Body of pancreas (tissue), 4 donors: ENCODE measurements at regions not wholly inside any gene's neighbourhood (a gene's known extent, or its start where the extent isn't known, plus 50 kb on each side); places are given as distances from the start of the nearest gene placed in this dataset.

Experiments used
- ATAC-seq: fragments of 150-250 bp; one replicate; pipeline ENCODE4 v1.9.1; 2016
- DNase-seq, 4 donors: peaks; one replicate each; pipeline ENCODE4 v3.0.0-alpha.2; 2019
- H3K27ac ChIP-seq, 4 donors: fragments of 200-600 bp; sonication (generic); 1 replicate in 3 of 4; 2 replicates in 1 of 4; pipeline versions ENCODE4 v1.5.1 to v1.6.1; 2016 to 2019; ENCODE audit warnings: mild to moderate bottlenecking in 1 of 4, mixed read lengths in 1 of 4, moderate library complexity in 1 of 4
- H3K27me3 ChIP-seq, 2 donors: fragments of 200-600 bp; sonication (generic); one replicate each; pipeline ENCODE4 v1.6.0; 2016; ENCODE audit warnings: mild to moderate bottlenecking in 1 of 2
- H3K36me3 ChIP-seq, 2 donors: fragments of 200-600 bp; sonication (generic); replicated peaks in 1 of 2; 2 replicates each; pipeline ENCODE4 v1.5.1; 2016; ENCODE audit warnings: low read depth in 2 of 2; ENCODE audit not compliant: insufficient read depth in 1 of 2
- H3K4me1 ChIP-seq: fragments of 200-600 bp; sonication (generic); one replicate; pipeline ENCODE4 v1.6.0; 2016
- H3K4me3 ChIP-seq, 2 donors: fragments of 200-600 bp; sonication (generic); 1 replicate in 1 of 2; 2 replicates in 1 of 2; pipeline ENCODE4 v1.5.1; 2016 to 2019
- H3K9me3 ChIP-seq, 3 donors: fragments of 200-600 bp; sonication (generic); 1 replicate in 2 of 3; 2 replicates in 1 of 3; pipeline ENCODE4 v1.5.1; 2016
- CTCF ChIP-seq, 7 experiments: fragments of 450-650 bp in 4 of 7; fragments of 200-600 bp in 3 of 7; sonication (generic) in 3 of 7; IDR thresholded peaks; one replicate each; pipeline ENCODE4 v1.5.1; 2016 to 2019; ENCODE audit warnings: antibody characterized with exemption in 7 of 7
- POLR2A ChIP-seq, 3 donors: fragments of 450-650 bp; IDR thresholded peaks; one replicate each; pipeline ENCODE4 v1.6.1; 2016; ENCODE audit warnings: antibody characterized with exemption in 3 of 3, mild to moderate bottlenecking in 2 of 3
- WGBS, 2 donors: methylation state at CpG; one replicate each; pipeline ENCODE4 v1.1.5; 2017; 5-methylcytosine and 5-hydroxymethylcytosine counted together
- intact Hi-C: fragments of 100-400 bp; cut with DNase I; formaldehyde crosslinking; loops from one replicate; pipeline ENCODE4 v1.15.1; 2023

- no peaks in the 10 kb centered on the region for H3K4me1 ChIP-seq
- no peak for TF ChIP-seq CTCF (IDR thresholded peaks at IDR 0.05)
- DNase-seq (no peak), ATAC-seq (no peak)
- H3K4me3 ChIP-seq, result no peak overlapping the region
- 93 to 96% methylated on average over 27 to 32 of the region's 32 CpGs for WGBS, 2 donors
- H3K36me3 ChIP-seq, result no peaks in the 10 kb centered on the region
- intact Hi-C loops, result loop anchor here (5.0 kb wide), 1 partner anchor 673 kb away; no protein-coding TSS in a partner anchor
- H3K27me3 ChIP-seq, result no peaks in the 10 kb centered on the region
- H3K9me3 ChIP-seq, result no peaks in the 10 kb centered on the region
- no peak overlapping the region for H3K27ac ChIP-seq
Measured at GRCh38 chr7:156470399-156471320, 169.9 kb upstream of the RNF32 start.

- DNase-seq, result no peak
- Histone ChIP-seq H3K27ac (no peak overlapping the region), H3K27me3 (no peaks in the 10 kb centered on the region), H3K36me3 (no peaks in the 10 kb centered on the region), H3K4me1 (no peaks in the 10 kb centered on the region), H3K9me3 (no peaks in the 10 kb centered on the region), H3K4me3 (no peak overlapping the region)
- intact Hi-C loops, result no loop called here
- no peak for TF ChIP-seq POLR2A (IDR thresholded peaks at IDR 0.05)
- no peak for TF ChIP-seq CTCF (IDR thresholded peaks at IDR 0.05)
- 60 to 77% methylated on average over 11 of the region's 11 CpGs for WGBS, 2 donors
- ATAC-seq, result no peak
Measured at GRCh38 chr7:156466955-156467625, 173.5 kb upstream of the RNF32 start.

- Histone ChIP-seq H3K4me3 (no peak overlapping the region), H3K27me3 (no peaks in the 10 kb centered on the region), H3K36me3 (no peaks in the 10 kb centered on the region), H3K9me3 (no peaks in the 10 kb centered on the region), H3K27ac (no peak overlapping the region), H3K4me1 (no peaks in the 10 kb centered on the region)
- intact Hi-C loops, result no loop called here
- TF ChIP-seq POLR2A (IDR thresholded peaks at IDR 0.05) (no peak), CTCF (IDR thresholded peaks at IDR 0.05) (no peak)
- ATAC-seq (no peak), DNase-seq (no peak)
- WGBS, 2 donors, result 16 to 54% methylated on average over 13 of the region's 13 CpGs
Measured at GRCh38 chr7:156466272-156466671, 174.3 kb upstream of the RNF32 start.

GRCh38 chr7:156465186-156465585 is 175.4 kb upstream of the RNF32 start:
- Histone ChIP-seq H3K27ac (no peak overlapping the region), H3K9me3 (no peaks in the 10 kb centered on the region), H3K27me3 (no peaks in the 10 kb centered on the region), H3K36me3 (no peaks in the 10 kb centered on the region), H3K4me3 (no peak overlapping the region), H3K4me1 (no peaks in the 10 kb centered on the region)
- WGBS, 2 donors, result 80 to 91% methylated on average over 10 of the region's 10 CpGs
- no peak for DNase-seq
- intact Hi-C loops, result no loop called here
- no peak for ATAC-seq
- TF ChIP-seq POLR2A (IDR thresholded peaks at IDR 0.05) (no peak), CTCF (IDR thresholded peaks at IDR 0.05) (no peak)
